ENCODE measurements at regions not wholly inside any gene's neighbourhood (a gene's known extent, or its start where the extent isn't known, plus 50 kb on each side); places are given as distances from the start of the nearest gene placed in this dataset.

GRCh38 chr18:69143084-69143483 lies 257.6 kb upstream of the DOK6 start:
- TF ChIP-seq CTCF (IDR thresholded peaks at IDR 0.05) (no peak), POLR2AphosphoS5 (IDR thresholded peaks at IDR 0.05; ENCODE audit: low read depth, low read length) (no peak), REST (IDR thresholded peaks at IDR 0.05; ENCODE audit: insufficient read depth in 1 of 2, low read depth in 2 of 2, low read length in 1 of 2) (no peak)

All from Panc1 (cell line).